ENCODE measurements at regions not wholly inside any gene's neighbourhood (a gene's known extent, or its start where the extent isn't known, plus 50 kb on each side); places are given as distances from the start of the nearest gene placed in this dataset.

DNA sequence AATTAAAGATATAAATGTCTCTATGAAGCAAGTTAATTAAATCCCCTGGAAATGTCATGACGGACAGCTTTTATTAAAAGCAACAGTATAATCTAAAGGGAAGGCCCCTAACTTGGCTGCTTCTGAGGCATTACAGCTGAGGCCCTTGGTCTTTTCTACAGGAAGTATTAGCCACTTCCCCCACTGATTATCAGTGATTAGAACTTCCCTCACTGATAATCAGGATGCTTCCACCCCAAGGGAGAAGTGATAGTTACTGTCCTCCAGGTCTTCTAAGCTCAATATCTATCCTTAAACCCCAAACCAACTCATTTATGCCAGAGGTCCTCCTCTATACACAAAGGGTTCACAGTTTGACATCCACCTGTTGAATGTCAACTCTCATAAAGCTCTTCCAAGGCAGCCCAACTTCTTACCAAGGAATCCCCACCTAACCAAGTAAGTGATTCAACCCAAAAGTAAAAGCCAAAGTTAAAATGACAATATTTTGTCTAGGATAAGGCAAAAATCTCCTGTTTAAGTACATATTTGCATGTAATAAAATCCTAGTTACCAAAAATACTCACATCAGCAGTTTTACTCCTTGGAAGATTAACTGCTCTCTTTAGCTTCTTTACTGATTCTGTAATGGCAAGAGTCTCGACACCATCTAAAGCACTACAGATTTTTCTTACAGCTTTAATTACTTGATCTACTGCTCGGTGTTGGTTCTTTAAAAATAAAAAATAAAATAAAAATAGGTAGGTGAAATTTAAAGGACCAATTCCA, 58.6 kb upstream of the RPS13 start:
- TF ChIP-seq CTCF (IDR thresholded peaks at IDR 0.05) (no peak), POLR2AphosphoS5 (IDR thresholded peaks at IDR 0.05; ENCODE audit: low read depth, low read length) (no peak), REST (IDR thresholded peaks at IDR 0.05; ENCODE audit: insufficient read depth in 1 of 2, low read depth in 2 of 2, low read length in 1 of 2) (no peak)
